Suprapubic skin (tissue), 4 donors: ENCODE measurements at regions not wholly inside any gene's neighbourhood (a gene's known extent, or its start where the extent isn't known, plus 50 kb on each side); places are given as distances from the start of the nearest gene placed in this dataset.

ENCODE experiments used
- DNase-seq, 2 donors: peaks; one replicate each; pipeline ENCODE4 v3.0.0-alpha.2; 2019; ENCODE audit warnings: low spot score in 2 of 2
- H3K27ac ChIP-seq: fragments of 200-600 bp; sonication (generic); one replicate; pipeline ENCODE4 v1.5.1; 2019
- H3K27me3 ChIP-seq: fragments of 200-600 bp; sonication (generic); one replicate; pipeline ENCODE4 v1.5.1; 2019
- H3K36me3 ChIP-seq: fragments of 200-600 bp; sonication (generic); one replicate; pipeline ENCODE4 v1.5.1; 2019
- H3K4me1 ChIP-seq: fragments of 200-600 bp; sonication (generic); one replicate; pipeline ENCODE4 v1.5.1; 2019
- H3K4me3 ChIP-seq: fragments of 200-600 bp; sonication (generic); one replicate; pipeline ENCODE4 v1.5.1; 2019; ENCODE audit warnings: mild to moderate bottlenecking
- H3K9me3 ChIP-seq: fragments of 200-600 bp; sonication (generic); one replicate; pipeline ENCODE4 v1.5.1; 2019
- CTCF ChIP-seq, 2 donors: fragments of 200-600 bp in 1 of 2; fragments of 450-650 bp in 1 of 2; sonication (generic) in 1 of 2; IDR thresholded peaks; one replicate each; pipeline ENCODE4 v1.5.1; 2016 to 2019; ENCODE audit warnings: antibody characterized with exemption in 2 of 2, mild to moderate bottlenecking in 1 of 2, moderate library complexity in 1 of 2
- EP300 ChIP-seq: sonication (generic); formaldehyde crosslinking; IDR thresholded peaks from one replicate; pipeline ENCODE4 v1.6.1; 2017; ENCODE audit warnings: antibody characterized with exemption
- POLR2A ChIP-seq, 2 donors: fragments of 450-650 bp; IDR thresholded peaks; one replicate each; pipeline ENCODE4 v1.6.1; 2017; ENCODE audit warnings: antibody characterized with exemption in 2 of 2, mild to moderate bottlenecking in 2 of 2, moderate library complexity in 2 of 2
- POLR2AphosphoS5 ChIP-seq, 3 donors: sonication (generic); formaldehyde crosslinking; IDR thresholded peaks; one replicate each; pipeline ENCODE4 v1.6.1; 2017; ENCODE audit warnings: antibody characterized with exemption in 3 of 3
- WGBS: methylation state at CpG from one replicate; pipeline ENCODE4 v1.1.5; 2018; 5-methylcytosine and 5-hydroxymethylcytosine counted together

DNA sequence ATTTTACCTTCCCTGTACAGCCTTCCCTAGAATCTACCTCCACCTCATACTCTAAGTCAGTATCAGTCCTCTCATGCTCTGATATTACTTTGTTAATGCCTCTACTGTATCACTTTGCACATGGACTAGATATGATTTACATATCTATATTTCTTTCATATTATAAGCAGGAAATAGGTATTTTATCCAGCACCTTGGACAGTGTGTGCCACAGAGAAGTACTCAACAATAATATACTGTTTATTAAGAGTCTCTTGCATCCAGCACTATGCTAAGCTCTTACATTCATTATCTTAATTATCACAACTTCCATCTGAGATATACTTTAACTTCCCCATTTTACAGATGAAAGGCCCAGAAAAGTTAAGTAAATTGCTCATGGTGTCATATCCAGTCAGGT lies 247.9 kb upstream of the DAB1 start:
- TF ChIP-seq POLR2AphosphoS5 (IDR thresholded peaks at IDR 0.05) = no peak
- no peak for TF ChIP-seq CTCF (IDR thresholded peaks at IDR 0.05)
- TF ChIP-seq EP300 = no peak
- TF ChIP-seq POLR2A (IDR thresholded peaks at IDR 0.05) = no peak
- no peaks in the 10 kb centered on the region for H3K27me3 ChIP-seq
- no peaks in the 10 kb centered on the region for H3K4me1 ChIP-seq
- no peaks in the 10 kb centered on the region for H3K9me3 ChIP-seq
- H3K36me3 ChIP-seq = no peaks in the 10 kb centered on the region
- H3K4me3 ChIP-seq = no peak overlapping the region
- H3K27ac ChIP-seq = no peak overlapping the region
- no peak for DNase-seq

DNA sequence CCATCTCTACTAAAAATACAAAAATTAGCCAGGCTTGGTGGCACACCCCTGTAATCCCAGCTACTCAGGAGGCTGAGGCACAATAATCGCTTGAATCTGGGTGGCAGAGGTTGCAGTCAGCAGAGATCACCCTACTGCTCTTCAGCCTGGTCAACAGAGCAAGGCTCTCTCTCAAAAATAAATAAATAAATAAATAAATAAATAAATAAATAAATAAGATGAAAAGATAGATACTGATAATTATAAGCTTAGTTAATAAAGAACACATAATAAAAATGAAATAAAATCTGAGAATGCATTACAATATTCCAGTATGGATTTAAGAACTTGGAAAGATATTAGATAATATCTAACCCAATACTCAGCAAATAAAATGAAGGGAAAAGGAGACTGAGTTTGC lies 235.9 kb upstream of the DAB1 start:
- Histone ChIP-seq H3K4me1 (no peaks in the 10 kb centered on the region), H3K27me3 (no peaks in the 10 kb centered on the region), H3K9me3 (no peaks in the 10 kb centered on the region), H3K4me3 (no peak overlapping the region), H3K36me3 (no peaks in the 10 kb centered on the region), H3K27ac (no peak overlapping the region)
- TF ChIP-seq POLR2AphosphoS5 (IDR thresholded peaks at IDR 0.05) (no peak), CTCF (IDR thresholded peaks at IDR 0.05) (no peak), POLR2A (IDR thresholded peaks at IDR 0.05) (no peak), EP300 (no peak)
- 95% methylated on average over 1 of the region's 1 CpG for WGBS
- no peak for DNase-seq

GRCh38 chr1:57655161-57655560 lies 231.3 kb upstream of the DAB1 start:
- TF ChIP-seq POLR2A (IDR thresholded peaks at IDR 0.05) (no peak), POLR2AphosphoS5 (IDR thresholded peaks at IDR 0.05) (no peak), EP300 (no peak), CTCF (IDR thresholded peaks at IDR 0.05) (no peak)
- Histone ChIP-seq H3K27ac (no peak overlapping the region), H3K9me3 (no peaks in the 10 kb centered on the region), H3K4me3 (no peak overlapping the region), H3K4me1 (no peaks in the 10 kb centered on the region), H3K27me3 (no peaks in the 10 kb centered on the region), H3K36me3 (no peaks in the 10 kb centered on the region)
- 89% methylated on average over 3 of the region's 3 CpGs for WGBS
- no peak for DNase-seq

DNA sequence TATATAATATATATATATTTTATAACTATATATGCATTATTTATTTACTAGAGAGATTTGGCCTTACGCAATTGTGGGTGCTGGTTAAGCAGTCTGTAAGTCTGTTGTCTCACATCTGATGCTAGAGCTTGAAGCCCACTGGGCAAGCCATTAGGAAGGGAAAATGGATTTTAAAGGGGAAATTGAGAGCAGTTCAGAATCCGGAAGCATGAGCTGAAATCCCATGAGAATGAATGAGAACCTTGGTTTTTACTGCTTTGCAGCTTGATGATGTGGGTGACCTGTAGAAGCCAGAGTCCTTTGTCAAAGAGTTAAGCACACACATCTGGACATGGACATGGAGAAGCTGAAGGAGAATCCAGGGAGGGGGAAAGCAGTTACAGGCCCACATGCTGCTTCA lies 220.8 kb upstream of the DAB1 start:
- no peak for DNase-seq
- 89% methylated on average over 2 of the region's 2 CpGs for WGBS
- Histone ChIP-seq H3K4me1 (no peaks in the 10 kb centered on the region), H3K27me3 (peaks cover 5% of the 10 kb centered on the region), H3K27ac (no peak overlapping the region), H3K9me3 (no peaks in the 10 kb centered on the region), H3K4me3 (no peak overlapping the region), H3K36me3 (no peaks in the 10 kb centered on the region)
- no peak for TF ChIP-seq POLR2A (IDR thresholded peaks at IDR 0.05)
- no peak for TF ChIP-seq POLR2AphosphoS5 (IDR thresholded peaks at IDR 0.05)
- TF ChIP-seq EP300 = no peak
- no peak for TF ChIP-seq CTCF (IDR thresholded peaks at IDR 0.05)

DNA sequence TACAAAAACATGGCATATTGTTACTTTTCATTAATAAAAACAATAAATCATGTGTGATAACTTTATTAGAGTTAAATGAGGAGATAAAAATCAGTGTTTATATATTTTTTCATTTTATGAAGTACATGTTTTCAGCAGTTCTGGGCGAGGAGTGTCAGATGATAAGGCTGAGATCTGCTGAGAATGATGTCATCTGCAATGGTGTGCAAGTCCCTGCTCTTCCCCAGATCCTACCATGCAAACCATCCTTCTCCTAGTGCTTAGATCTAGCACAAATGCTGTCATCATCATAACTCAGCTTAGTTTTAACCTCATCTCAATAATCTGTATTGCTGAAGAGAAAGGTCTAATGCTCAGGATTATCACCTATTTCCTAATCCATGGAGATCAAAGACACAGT lies 214.4 kb upstream of the DAB1 start:
- Histone ChIP-seq H3K9me3 (no peaks in the 10 kb centered on the region), H3K27ac (no peak overlapping the region), H3K36me3 (no peaks in the 10 kb centered on the region), H3K4me3 (no peak overlapping the region), H3K27me3 (peaks cover 4% of the 10 kb centered on the region), H3K4me1 (no peaks in the 10 kb centered on the region)
- no peak for TF ChIP-seq POLR2AphosphoS5 (IDR thresholded peaks at IDR 0.05)
- no peak for TF ChIP-seq CTCF (IDR thresholded peaks at IDR 0.05)
- TF ChIP-seq EP300 = no peak
- no peak for TF ChIP-seq POLR2A (IDR thresholded peaks at IDR 0.05)
- no peak for DNase-seq
- WGBS = 45% methylated on average over 1 of the region's 1 CpG
